ENCODE measurements at regions not wholly inside any gene's neighbourhood (a gene's known extent, or its start where the extent isn't known, plus 50 kb on each side); places are given as distances from the start of the nearest gene placed in this dataset.

- intact Hi-C loops (cut with micrococcal nuclease; ENCODE audit: unreplicated experiment) (no loop called here), in situ Hi-C loops (cut with HindIII; ENCODE audit: extremely low pct_ligation_motif_present, low pct_unique_long_range_greater_than_20kb) (no loop called here)
- no peak for DNase-seq (ENCODE audit: low spot score)
- Histone ChIP-seq H3K27ac (ENCODE audit: extremely low read length, insufficient read depth, low read length) (no peak overlapping the region), H4K20me1 (ENCODE audit: insufficient read depth, low read length) (no peaks in the 10 kb centered on the region), H3K36me3 (replicated peaks in 1 of 2; ENCODE audit: control insufficient read depth in 1 of 2, insufficient read depth in 2 of 2, low read length in 2 of 2) (no peaks in the 10 kb centered on the region), H2AFZ (ENCODE audit: low read length) (no peak overlapping the region), H3K27me3 (ENCODE audit: control insufficient read depth in 1 of 2, insufficient read depth in 2 of 2, low read length in 2 of 2) (0 out of 5 replicates have a peak, but pooled peaks cover 0 to 1% of the 10 kb centered on the region in 2 experiments), H3K79me2 (ENCODE audit: insufficient read depth, low read length) (no peaks in the 10 kb centered on the region), H3K4me3 (replicated peaks in 1 of 3; ENCODE audit: insufficient read depth in 1 of 3, low read depth in 2 of 3, low read length in 3 of 3) (no peak overlapping the region), H3K4me1 (ENCODE audit: insufficient read depth, low read length) (peaks cover 14% of the 10 kb centered on the region), H3K9ac (ENCODE audit: insufficient read depth, low read depth, low read length) (no peak overlapping the region), H3K4me2 (ENCODE audit: low read depth, low read length) (no peak overlapping the region), H3K9me3 (ENCODE audit: low read length) (peaks cover 7% of the 10 kb centered on the region; the same call in 1 of the 2 replicates)
- ATAC-seq: no peak
- FAIRE-seq: no peak
- POLR2A ChIA-PET: no interaction called here
- CTCF ChIA-PET (ENCODE audit: low intra/inter-chr PET ratio, low total read pairs): no interaction called here
- WGBS (ENCODE audit: low lambda C conversion rate): 50% methylated on average over 3 of the region's 3 CpGs
- no TSS peak for BruUV-seq (replicated peaks)
- no peak for TF ChIP-seq ZNF292 (CRISPR knock-in tag; IDR thresholded peaks at IDR 0.05; ENCODE audit: borderline replicate concordance, low read depth)
- no peak for TF ChIP-seq SOX5 (CRISPR knock-in tag; IDR thresholded peaks at IDR 0.05; ENCODE audit: borderline replicate concordance)
- TF ChIP-seq MEF2D (CRISPR knock-in tag; IDR thresholded peaks at IDR 0.05): 0 out of 2 replicates have a peak, but pooled peaks have one; percentile 28
- peak; percentile 77 for TF ChIP-seq ZBTB40 (IDR thresholded peaks at IDR 0.05)
- peak; percentile 70; the same call in 1 of the 2 replicates for TF ChIP-seq ZBTB40 (CRISPR knock-in tag; IDR thresholded peaks at IDR 0.05)
- no peak for TF ChIP-seq ZBTB37 (CRISPR knock-in tag; IDR thresholded peaks at IDR 0.05)
- TF ChIP-seq NBN (conservative IDR thresholded peaks at IDR 0.05): no peak
- no peak for TF ChIP-seq ZNF484 (CRISPR knock-in tag; IDR thresholded peaks at IDR 0.05; ENCODE audit: borderline replicate concordance, low read depth)
- no peak for TF ChIP-seq KAT2B (IDR thresholded peaks at IDR 0.05; ENCODE audit: borderline replicate concordance, low read depth, low read length)
- TF ChIP-seq EP300 (IDR thresholded peaks at IDR 0.05; ENCODE audit: low read depth in 2 of 2, low read length in 2 of 2): peak in 1 of 2 experiments; percentile 23; a peak in 1 of 4 replicates
- TF ChIP-seq EP300 (CRISPR knock-in tag; IDR thresholded peaks at IDR 0.05; ENCODE audit: borderline replicate concordance): no peak
- no peak for TF ChIP-seq BATF2 (CRISPR knock-in tag; IDR thresholded peaks at IDR 0.05)
- TF ChIP-seq SPEN (CRISPR knock-in tag; IDR thresholded peaks at IDR 0.05; ENCODE audit: low read depth): no peak
- no peak for TF ChIP-seq ZNF33B (CRISPR knock-in tag; IDR thresholded peaks at IDR 0.05)
- no peak for TF ChIP-seq XRCC5 (optimal IDR thresholded peaks at IDR 0.05; ENCODE audit: low read length)
These were observed 263.9 kb downstream of the PLPP3 start for GRCh38 chr1:56315293-56315942.
